ENCODE measurements at regions not wholly inside any gene's neighbourhood (a gene's known extent, or its start where the extent isn't known, plus 50 kb on each side); places are given as distances from the start of the nearest gene placed in this dataset.

DNA sequence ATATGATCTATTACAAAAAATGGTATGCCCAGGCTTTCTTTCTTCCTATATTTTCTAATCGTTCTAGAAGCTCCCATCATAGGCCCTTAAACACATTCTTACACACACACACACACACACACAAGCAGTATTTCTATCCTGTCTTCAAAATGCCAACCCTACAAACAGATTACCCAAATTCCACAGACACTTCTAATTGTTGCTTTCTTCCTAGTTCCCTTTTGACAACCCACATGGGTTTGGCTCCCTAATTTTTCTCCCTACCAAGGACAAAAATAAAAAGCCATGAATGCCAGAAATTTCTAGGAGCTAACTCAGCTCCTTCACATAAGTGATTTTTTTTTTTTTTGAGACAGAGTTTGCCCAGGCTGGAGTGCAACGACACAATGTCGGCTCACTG, 60.3 kb upstream of the NTF3 start:
- no peak overlapping the region for H3K4me3 Mint-ChIP-seq
- H3K36me3 Mint-ChIP-seq, result no peaks in the 10 kb centered on the region
- no peaks in the 10 kb centered on the region for H3K9me3 Mint-ChIP-seq
- peaks cover 1% of the 10 kb centered on the region for H3K27me3 Mint-ChIP-seq
- H3K4me1 Mint-ChIP-seq, result no peaks in the 10 kb centered on the region
- H3K27ac Mint-ChIP-seq, result no peak overlapping the region

DNA sequence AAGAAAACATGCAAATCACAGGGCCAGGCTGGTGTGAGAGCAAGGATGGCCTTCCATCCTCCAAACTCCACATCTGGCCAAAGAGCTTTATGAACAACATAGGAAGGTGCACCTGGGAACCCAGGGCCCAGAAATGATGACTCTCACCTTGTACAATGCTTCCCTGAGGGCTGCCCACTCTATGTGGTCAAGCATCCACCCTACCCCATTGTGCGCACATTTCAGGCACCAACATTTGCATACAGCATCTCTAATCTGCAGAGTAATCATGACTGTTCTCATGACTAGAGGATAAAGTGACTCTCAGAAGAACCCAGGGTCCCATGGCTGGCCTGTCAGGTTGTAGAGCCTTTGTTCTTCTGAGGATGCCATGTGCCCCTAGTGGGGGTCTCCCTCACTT, 57.2 kb upstream of the NTF3 start:
- no peak overlapping the region for H3K4me3 Mint-ChIP-seq
- no peaks in the 10 kb centered on the region for H3K36me3 Mint-ChIP-seq
- H3K4me1 Mint-ChIP-seq, result no peaks in the 10 kb centered on the region
- peaks cover 1% of the 10 kb centered on the region for H3K27me3 Mint-ChIP-seq
- no peak overlapping the region for H3K27ac Mint-ChIP-seq
- H3K9me3 Mint-ChIP-seq, result no peaks in the 10 kb centered on the region

DNA sequence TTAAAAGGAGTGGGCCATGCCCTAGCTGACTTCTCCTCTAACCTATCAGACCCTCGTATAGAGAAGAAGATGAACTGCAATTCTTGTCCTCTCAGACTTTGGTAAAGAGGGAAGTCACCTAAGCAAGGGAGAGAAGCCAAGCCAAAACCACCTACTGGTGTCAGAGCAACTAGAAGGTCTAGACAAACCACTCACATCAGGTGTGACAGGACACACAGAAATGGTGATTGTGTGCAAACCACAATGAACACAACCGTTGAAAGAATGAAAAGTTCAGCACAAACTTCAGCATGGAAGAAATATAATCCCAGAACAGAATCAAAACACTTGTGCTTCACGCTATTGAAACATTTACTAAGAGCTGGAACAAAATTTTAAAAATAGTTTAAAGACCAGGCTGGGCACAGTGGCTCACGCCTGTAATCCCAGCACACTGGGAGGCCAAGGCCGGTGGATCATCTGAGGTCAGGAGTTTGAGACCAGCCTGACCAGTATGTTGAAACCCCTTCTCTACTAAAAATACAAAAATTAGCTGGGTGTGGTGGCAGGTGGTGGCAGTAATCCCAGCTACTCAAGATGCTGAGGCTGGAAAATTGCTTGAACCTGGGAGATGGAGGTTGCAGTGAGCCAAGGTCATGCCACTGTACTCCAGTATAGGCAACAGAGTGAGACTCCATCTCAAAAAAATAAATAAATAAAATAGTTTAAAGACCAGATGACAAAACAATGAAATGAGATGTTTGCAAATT, 56.2 kb upstream of the NTF3 start:
- Mint-ChIP-seq H3K27me3 (peaks cover 1% of the 10 kb centered on the region), H3K9me3 (no peaks in the 10 kb centered on the region), H3K4me1 (no peaks in the 10 kb centered on the region), H3K27ac (no peak overlapping the region), H3K36me3 (no peaks in the 10 kb centered on the region), H3K4me3 (no peak overlapping the region)

DNA sequence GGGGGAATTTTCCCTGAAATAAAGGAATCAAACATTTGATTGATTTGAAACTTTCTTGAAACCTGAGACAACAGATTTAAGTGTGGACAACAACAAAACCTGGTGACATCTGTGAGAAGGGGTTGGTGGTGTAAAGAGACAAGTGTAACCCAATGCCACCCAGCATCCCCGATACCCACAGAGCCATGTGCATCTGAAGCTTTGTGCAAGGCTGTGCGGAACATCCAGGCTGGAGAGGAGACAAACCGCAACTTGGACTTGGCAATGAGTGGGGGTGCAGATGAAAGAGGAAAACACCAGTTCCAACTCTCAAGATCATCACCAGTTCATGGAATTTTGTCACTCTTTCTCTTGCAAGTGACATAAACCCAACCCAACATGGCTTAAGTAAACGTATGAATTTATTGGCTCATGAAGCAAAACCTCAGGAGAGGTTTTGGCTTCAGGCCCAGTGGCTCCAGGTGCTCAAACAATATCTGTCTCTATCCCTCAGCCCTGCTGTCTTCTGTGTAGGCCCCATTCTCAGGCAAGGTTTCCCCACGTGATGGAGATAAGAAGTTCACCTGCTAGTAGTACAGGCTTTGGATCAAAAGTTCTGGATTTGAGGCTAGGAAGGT, 55.2 kb upstream of the NTF3 start:
- Mint-ChIP-seq H3K27ac (no peak overlapping the region), H3K4me1 (no peaks in the 10 kb centered on the region), H3K36me3 (no peaks in the 10 kb centered on the region), H3K9me3 (no peaks in the 10 kb centered on the region), H3K27me3 (peaks cover 1% of the 10 kb centered on the region), H3K4me3 (no peak overlapping the region)

DNA sequence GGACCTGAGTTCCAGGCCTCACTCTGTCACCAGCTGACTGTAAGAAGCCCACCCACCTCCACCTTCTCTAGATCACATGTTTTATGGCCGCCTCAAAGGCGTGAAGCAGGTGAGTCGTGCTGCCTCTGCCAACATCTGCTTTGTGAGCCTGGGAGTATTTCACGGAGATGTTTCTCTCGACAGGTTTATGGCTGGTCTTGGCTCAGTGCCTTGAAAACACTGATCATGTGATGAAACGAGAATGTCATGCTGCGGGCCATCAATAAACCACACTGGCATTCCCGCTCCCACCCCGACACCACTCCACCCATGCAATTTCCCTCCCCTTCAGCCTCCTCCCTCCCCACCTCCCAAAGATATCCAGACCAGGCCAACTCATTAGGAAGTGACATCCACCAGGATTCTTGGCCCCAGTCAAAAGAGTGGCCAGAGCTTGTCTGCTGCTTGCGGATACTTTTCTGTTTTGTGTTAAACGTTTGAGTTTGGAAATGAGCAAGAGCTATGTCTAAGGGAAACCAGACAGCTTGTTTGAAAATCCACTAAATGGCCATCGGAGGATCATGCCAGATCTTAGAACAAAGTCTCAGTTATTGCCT, 53.8 kb upstream of the NTF3 start:
- no peak overlapping the region for H3K27ac Mint-ChIP-seq
- no peak overlapping the region for H3K4me3 Mint-ChIP-seq
- no peaks in the 10 kb centered on the region for H3K4me1 Mint-ChIP-seq
- no peaks in the 10 kb centered on the region for H3K36me3 Mint-ChIP-seq
- no peaks in the 10 kb centered on the region for H3K9me3 Mint-ChIP-seq
- H3K27me3 Mint-ChIP-seq, result peaks cover 1% of the 10 kb centered on the region

DNA sequence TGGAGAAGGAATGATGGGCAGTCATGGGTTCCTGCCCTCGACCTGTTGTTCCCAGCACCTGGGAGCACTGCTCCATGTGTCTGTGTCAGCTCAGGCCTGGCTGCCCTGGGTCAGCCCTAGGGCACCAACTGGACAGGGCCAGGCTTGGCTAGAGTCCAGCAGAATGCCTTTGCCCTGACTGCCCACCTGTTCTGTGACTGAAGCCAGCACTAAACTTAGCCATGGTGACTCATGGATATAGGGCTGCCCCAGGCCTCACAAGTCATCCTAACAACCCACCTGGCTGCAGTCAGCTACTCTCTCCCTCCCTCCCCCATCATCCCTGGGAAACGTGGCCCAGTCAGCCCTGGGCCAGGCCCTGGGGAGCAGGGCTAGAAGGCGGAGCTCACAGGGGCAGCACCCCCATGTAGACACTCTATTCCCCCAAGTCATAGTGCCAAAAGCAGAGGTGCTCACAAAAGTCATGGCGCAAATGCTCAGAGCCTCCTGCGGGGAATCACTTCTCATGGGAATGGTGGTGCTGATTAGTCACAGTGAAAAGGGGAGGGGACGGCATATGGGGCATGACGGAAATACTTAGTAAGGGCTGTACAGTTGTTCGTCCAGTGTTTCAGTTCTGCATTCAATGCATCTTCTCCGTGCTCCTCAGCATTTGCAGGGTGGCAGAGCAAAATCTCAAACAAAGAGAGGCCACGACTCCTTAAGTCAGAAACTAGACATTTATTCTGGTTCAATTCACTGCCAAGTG, 52.0 kb upstream of the NTF3 start:
- Mint-ChIP-seq H3K9me3 (no peaks in the 10 kb centered on the region), H3K36me3 (no peaks in the 10 kb centered on the region)

More for the DNA sequence above, 52.0 kb upstream of the NTF3 start:
- no peak overlapping the region for H3K4me3 Mint-ChIP-seq
- no peaks in the 10 kb centered on the region for H3K4me1 Mint-ChIP-seq
- no peak overlapping the region for H3K27ac Mint-ChIP-seq
- peaks cover under 1% of the 10 kb centered on the region for H3K27me3 Mint-ChIP-seq
